Tongue (tissue), 1 donor: ENCODE measurements at regions not wholly inside any gene's neighbourhood (a gene's known extent, or its start where the extent isn't known, plus 50 kb on each side); places are given as distances from the start of the nearest gene placed in this dataset.
A peak's percentile ranks its signal among the peaks of the same experiment; 100 is the strongest.
"Not testable (repeated sequence)": the region's sequence is repeated elsewhere in the genome, so short reads cannot be mapped to it uniquely, and the experiment has no call there.

Experiments used
- DNase-seq: peaks from one replicate; pipeline ENCODE4 v3.0.0-alpha.2; 2015

DNA sequence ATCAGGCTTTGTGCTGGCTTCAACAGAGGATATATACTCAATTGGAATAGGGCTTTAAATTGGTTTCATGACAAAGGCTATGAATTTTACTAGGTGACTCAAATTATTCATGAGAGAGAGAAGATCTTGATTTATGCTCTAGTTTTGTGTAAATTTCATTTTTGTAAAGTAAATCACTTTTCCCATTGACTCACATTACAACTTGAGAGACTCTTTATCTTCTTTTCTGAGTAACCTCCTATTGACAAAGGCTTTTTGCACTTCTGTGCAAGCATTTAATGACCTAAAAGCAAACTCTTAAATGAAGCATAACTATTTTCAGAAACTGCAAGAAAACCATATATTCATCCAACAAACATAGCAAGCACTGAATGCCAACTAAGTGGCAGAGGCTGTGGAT lies 98.5 kb upstream of the RHOBTB1 start:
- DNase-seq = no peak

DNA sequence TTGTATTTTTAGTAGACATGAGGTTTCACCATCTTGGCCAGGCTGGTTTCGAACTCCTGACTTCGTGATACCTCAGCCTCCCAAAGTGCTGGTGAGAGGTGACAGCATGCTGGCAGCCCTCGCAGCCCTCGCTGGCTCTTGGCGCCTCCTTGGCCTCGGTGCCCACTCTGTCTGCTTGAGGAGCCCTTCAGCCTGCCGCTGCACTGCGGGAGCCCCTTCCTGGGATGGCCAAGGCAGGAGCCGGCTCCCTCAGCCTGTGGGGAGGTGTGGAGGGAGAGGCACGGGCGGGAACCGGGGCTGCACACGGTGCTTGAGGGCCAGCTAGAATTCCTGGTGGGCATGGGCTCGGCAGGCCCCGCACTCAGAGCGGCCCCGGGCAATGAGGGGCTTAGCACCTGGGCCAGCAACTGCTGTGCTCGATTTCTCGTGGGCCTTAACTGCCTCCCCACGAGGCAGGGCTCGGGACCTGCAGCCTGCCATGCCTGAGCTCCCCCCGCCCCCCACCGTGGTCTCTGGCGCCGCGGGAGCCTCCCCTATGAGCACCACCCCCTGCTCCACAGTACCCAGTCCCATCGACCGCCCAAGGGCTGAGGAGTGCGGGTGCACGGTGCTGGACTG lies 96.5 kb upstream of the RHOBTB1 start:
- DNase-seq = no peak

DNA sequence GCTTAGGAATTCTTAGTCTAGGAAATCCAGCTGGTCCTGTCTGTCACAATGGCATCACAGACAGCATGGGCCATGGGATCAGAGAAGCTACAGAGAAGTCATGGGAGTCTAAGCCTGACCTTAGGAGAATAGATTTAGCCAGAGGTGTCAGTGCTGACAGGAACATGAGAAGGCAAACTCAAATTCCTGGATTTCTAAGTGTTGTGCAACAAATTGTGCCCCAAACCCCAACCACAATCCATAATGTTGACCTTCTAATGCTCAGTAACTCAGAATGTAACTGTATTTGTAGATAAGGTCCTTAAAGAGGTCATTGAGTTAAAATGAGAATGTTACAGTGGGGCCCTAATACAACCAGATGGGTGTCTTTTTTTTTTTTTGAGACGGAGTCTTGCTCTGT lies 95.9 kb upstream of the RHOBTB1 start:
- no peak for DNase-seq

DNA sequence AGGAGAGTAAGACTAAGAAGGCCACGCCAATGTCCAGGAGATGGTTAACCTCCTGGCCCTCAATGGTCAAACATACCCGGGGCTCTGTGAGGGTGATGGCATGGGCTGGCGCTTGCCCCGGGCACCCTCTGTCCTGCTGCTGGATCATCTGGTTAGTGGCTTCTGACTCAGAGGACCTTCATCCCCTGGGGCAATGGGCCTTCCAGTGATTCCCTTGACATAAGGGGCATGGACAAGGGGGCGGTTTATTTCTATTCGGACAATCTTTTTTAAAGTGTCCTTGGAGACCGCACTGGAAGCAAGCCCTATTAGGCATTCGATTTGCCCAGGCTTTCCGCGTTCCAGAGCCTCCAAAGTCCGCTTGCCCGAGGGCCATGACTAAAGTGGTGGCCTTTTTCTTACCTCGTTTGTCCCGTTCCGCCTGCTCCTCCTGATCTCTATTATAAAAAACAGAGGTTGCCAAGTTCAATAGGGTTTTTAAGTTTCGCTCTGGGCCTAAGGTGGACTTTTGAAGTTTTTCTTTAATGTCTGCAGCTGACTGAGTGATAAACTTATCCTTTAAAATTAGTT lies 93.4 kb upstream of the RHOBTB1 start:
- not testable (repeated sequence) for DNase-seq

DNA sequence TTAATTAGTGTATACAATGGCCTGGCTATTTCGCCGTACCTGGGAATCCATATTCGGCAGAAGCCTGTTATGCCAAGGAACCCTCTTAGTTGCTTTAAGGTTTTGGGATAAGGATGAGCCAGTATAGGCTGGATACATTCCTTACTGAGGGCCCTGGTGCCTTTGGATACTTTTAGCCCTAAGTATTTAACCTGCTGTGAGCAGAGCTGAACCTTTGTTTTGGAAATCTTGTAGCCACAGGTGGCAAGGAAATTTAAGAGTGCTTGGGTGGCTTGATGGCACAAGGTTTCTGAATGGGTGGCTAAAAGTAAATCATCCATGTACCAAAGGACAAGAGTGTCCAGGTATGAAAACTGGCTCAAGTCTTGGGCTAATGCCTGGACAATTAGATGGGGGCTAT lies 92.2 kb upstream of the RHOBTB1 start:
- DNase-seq = not testable (repeated sequence)

DNA sequence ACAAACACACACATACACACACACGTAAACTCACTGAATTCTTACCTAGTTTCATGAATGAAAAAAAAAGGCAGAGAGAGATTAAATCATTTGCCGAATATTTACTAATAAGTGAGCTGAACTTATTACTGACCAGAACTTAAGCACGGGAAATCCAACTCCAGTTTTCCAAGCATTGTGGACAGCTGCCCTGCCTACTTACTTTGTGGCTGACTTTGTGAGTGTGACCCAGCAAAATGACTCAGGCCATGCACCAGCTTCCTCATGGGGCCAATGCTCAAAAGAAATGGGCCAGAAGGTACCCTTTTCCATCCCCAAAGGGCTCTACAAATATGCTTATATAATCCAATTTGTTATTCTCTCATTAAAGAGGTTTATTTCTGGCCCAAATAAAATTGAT lies 87.4 kb upstream of the RHOBTB1 start:
- DNase-seq = no peak

DNA sequence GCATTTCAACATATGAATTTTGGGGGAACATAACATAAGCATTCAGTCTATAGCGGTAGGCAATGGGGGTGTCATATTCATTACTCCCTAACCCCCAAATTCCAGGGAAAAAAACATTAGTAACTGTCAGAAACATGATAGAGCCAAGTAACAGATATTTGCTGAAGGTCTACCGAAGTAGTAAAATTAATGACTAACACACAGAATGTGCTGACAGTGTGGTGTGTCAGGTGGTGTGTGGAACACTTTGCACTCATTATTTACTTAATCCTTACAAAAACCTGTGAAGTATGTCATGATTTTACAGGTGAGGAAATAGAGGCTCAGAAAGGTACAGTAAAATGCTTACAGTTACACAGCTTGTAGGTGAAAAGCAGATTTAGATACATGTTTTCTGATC lies 85.4 kb upstream of the RHOBTB1 start:
- DNase-seq = no peak

DNA sequence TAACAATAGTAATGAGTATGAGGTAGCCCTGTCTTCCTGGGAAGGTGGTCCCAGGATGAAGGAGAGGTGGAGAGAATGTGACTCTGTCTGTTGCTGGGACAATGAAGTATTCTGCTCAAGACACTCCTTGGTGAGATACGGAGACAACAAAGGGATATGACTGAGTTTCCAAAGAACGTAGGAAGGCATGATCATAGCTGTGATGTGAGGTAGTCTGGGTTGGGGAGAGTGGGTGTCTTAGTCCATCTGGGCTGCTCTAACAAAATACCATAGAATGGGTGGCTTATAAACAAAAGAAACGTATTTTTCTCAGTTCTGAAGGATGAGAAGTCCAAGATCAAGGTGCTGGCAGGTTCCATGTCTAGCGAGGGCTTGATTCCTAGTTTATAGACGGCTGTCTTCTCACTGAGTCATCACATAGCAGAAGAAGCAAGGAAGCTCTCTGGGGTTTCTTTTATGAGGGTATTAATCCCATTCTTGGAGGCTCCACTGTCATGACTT lies 84.9 kb upstream of the RHOBTB1 start:
- no peak for DNase-seq

DNA sequence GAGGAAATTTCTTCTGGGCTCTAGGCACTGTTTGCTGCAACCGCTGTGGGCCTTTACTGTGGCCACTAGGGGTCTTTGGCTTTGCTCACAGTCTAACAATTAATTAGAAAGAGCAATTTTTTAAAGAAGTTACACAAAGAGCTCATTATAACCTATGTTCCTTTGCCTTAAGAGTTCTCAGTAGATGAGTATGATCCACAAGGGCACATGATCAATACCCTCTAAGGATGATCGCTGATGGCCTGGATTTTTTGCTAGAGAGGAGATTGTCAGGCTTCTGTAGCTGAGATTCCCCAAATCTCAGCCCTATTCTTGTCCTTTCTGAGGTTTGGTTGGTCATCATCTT lies 80.8 kb upstream of the RHOBTB1 start:
- DNase-seq = peak; percentile 26

DNA sequence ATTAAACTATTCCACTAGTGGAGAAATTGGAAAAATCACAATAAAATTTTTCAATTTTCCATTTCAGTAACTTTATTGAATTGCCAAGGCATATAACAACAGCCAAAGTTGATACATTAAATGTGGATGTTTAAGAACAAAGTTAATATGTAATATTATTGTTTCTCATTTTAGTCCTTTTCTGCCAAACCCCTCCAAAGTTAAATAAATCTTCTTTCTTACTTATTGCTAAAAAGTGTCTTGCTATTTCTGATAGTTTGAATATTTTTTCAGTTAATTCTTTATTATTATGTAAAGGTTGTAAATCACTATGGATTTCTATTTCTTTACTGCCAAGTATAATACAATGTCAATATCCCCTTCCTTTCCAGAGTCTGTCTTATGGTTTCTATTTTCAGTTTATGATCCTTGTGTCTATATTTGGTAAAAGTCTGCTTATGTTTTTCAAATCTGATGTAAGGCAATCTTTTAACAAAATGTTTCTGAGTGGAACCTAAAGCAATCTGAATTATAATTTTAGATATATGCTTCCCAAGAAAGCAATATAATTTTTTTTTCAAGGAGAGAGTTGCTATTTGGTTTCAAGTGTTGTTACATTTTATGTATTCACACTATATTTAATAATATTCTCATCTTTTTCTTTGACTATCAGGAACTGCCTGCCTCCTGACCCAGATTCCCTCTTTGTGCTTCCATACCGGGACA lies 80.3 kb upstream of the RHOBTB1 start:
- no peak for DNase-seq

DNA sequence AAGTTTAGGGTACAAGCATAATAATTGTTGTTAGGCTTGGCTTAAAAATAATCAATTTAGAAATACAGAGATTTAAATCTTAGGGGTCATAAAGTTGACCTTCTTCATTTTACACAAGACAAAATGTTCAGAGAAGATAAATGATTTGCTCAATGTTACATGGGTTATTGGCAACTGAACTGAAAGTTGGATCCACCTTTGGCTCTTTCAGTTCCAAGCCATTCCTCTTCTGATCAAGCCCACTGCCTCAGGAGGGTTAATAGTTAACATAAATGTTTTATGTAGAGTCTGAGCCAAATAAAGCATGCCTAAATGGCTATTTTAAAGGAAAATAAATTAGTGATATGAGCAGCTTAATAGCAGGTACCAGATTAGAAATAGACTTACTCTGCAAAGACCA lies 79.1 kb upstream of the RHOBTB1 start:
- DNase-seq = no peak

DNA sequence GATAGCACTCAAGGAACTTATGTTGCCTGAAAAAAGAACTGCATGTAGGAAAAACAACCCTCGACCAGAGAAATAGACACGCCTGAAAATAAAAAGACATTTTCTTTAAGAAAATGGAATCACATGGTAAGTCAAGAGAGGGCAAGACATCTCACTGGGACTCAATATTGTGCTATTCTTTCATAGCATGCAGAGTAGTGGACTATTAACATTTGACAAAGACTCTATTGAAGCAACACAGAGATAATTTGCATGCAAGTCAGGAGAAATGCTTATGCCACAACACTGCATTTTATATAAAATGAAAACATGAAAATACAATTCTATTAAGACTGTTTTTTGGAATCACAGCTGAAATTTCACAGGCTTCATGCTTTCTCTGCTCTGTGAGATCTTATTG lies 77.9 kb upstream of the RHOBTB1 start:
- no peak for DNase-seq

DNA sequence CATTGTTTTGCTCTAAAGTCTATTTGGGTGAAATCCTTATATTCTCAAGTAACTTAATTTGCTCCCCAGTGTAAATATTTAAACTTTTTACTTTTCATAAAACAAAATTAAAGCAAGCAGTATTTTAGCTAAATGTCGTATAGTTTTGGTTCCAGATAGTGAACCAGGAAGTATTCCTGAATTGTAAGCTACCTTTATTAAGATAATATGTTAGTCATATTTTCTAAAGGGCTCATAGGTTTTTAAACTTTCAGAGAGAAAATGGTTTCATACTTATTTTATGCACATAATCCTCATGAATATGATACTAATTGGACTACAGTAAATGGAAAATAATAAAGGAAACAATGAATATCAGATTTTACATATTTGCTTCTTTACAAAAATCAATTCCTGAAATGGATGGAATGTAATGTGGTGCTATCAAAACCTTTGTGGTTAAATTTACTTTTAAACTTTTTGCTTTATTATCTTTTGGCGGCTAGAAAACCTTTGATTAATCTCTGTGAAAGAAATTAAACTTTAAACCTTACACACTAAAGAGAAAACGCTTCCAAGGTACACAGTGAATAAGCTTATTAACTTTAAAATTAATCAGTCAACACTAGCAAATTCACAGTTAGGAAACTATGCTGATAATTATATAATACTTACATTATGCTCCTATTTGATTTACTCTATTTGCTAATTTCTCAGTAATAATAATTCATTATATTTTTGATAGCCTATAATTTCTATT lies 76.6 kb upstream of the RHOBTB1 start:
- DNase-seq = no peak

DNA sequence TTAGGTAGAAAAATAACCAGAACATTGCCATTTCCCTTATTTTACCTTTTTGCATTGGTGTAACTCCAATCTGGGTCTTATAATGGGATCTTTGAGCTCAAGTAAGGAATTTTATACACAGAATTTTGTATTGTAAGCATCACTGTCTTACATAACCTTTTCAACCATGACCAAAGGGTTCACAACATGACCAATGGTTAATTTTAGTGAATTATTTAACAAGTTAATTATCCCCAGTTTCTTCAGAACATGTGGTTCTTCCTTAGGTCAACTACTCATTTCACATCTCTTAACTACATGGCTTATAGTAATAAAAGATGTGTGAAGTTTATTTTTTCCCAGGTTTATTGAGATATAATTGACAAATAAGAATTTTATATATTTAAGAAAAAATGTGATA lies 74.2 kb upstream of the RHOBTB1 start:
- no peak for DNase-seq

DNA sequence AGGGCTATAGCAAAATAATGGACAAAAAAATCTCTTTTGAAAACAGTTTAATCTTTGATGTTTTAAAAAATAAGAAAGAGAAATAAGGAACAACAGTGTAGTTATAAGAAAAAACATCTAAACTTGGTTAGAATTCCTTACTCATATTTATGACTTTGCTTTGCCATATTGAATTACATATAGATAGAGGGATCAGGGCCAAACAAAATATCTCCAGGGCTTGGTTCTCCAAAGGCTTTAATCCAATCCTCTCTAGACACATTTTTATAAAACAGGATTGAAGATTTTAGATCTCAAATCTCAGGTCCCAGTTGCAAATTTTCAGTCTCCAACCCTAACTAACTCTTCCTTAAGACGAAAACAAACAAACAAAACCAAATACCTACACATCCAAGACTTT lies 72.6 kb upstream of the RHOBTB1 start:
- no peak for DNase-seq

DNA sequence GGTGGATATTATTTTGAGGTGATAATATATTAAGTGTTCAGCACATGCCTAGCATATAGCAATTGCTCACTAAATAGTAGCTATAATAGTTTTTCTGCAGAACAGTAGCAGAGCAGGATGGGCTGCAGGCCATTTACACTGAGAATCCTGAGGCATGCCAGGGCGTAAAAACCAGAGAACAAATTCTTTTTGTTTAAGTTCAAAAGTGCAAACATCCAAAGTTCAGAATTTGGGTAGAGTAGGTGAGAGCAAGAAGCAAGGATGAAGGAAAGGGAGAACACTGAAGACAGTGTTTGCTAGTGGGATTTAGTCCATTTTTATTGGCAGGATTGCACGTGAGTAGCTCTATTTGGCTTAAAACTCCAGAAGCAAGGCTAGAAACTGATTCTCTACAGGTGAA lies 72.0 kb upstream of the RHOBTB1 start:
- DNase-seq = no peak

DNA sequence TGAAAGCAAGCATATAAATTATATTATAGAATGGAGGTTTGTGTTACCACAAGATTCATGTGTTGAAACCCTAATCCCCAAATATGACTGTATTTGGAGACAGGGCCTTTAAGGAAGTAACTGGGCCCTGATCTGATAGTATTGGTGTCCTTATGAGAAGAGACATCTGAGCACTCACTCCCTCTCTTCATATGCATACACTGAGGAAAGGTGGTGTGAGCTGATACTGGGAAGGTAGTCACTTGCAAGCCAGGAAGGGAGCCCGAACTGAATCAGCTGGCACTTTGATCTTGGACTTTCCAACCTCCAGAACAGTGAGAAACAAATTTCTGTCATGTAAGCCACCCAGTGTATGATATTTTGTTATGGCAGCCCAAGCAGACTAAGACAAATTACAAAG lies 66.9 kb upstream of the RHOBTB1 start:
- no peak for DNase-seq

DNA sequence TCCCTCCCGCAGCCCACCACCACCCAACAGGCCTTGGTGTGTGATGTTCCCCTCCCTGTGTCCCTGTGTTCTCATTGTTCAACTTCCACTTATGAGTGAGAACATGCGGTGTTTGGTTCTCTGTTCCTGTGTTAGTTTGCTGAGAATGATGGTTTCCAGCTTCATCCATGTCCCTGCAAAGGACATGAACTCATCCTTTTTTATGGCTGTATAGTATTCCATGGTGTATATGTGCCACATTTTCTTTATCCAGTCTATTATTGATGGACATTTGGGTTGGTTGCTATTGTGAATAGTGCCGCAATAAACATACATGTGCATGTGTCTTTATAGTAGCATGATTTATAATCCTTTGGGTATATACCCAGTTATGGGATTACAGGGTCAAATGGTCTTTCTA lies 59.1 kb upstream of the RHOBTB1 start:
- not testable (repeated sequence) for DNase-seq

DNA sequence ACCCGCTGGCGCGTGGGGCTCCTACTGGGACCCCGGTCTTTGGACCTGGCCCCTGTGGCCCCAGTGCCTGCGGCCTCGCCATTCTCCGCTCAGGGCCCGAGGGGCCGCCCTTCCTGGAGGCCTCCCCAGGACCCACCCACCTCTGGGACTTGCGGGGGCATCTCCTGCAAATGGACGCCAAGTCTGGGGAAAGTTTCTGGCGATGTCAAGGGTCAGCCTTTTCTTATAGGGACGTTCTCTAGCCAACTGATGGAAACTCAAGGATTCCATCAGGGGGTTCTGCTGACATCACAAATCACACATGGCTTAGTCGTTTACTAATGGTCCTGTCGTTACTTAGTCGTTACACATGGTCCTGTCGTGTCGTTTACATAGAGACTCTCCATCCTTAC lies 57.7 kb upstream of the RHOBTB1 start:
- no peak for DNase-seq

DNA sequence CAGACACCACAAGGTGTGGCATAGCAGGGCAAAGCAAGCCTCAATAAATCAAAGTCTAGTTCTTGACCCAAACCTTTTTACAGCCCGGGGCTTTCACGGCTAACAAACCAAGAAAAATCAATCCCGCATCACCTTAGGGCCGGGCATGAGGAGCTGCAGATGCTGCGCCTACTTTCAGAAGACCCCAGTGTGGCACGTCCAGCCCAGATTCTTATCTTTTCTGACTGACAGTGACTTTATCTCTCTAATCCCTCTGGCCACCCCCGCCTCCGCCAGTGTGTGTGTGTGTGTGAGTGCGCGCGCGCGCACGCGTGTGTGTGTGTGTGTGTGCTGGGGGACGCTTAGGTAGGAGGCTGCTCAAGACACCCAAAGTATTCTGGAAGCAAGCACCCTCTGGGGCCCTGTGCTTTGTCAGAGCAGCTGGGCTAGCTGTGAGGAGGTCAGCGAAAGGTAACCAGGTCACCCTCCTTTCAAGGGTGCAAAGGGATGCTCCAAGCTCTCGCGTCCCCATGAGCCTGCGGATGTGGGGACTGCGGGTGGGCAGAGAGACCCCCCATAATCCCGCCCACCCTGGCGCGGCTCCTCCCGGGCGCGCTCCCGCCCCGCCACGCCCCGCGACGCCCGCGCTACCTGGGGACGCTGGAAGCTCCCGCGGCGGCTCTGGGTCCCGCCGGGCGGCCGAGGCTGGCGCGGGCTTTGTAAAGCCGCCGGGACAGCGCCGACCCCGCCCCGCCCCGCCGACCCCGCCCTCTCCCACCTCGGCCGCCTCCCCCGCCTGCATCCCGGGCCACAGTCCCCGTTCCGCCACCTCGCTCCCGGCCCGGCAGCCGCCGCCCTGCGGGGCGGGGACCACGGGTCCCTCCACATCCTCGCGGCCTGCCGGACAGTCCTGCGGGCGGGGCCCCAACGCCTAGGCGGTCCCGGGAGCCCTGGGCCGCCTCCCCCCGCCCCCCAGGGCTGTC lies 57.1 kb upstream of the RHOBTB1 start:
- DNase-seq = peak; percentile 54

DNA sequence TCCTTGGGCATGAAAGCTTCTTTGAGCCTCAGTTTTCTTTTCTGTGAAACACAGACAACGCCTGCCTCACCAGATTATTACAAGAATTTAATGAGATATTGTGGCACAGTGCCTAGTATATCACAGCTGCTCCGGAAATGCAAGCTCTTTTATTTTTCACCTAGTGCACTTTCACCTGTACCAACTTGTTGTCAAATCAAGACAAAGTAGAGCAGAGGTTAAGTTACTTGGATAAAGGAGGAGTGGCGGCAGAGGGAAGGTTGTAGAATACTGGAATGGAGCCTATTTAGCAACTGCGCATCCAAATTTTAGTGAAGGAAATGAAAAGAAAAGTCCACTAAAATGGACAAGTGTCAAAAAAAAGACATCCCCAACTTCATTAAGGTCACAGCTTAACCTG lies 54.9 kb upstream of the RHOBTB1 start:
- DNase-seq = no peak

DNA sequence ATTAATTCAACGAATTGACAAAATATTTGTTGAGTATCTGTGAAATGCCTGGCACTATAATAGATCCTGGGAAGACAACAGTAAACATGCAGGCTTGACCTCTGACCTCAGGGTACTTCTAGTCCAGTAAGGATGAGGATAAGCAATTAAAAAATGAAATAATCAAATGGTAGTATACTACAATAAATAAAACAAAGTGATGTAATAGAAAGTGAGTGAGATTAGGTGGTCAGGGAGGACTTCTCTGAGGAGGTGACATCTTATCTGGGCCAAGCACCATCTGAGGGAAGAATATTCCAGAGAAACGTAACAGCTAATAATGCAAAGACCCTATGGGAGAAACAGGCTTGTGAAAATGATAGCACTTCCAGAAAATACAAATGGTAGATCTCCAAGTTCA lies 50.1 kb upstream of the RHOBTB1 start:
- DNase-seq = no peak
